ENCODE measurements at regions not wholly inside any gene's neighbourhood (a gene's known extent, or its start where the extent isn't known, plus 50 kb on each side); places are given as distances from the start of the nearest gene placed in this dataset.
"Not testable (repeated sequence)": the region's sequence is repeated elsewhere in the genome, so short reads cannot be mapped to it uniquely, and the experiment has no call there.

DNA sequence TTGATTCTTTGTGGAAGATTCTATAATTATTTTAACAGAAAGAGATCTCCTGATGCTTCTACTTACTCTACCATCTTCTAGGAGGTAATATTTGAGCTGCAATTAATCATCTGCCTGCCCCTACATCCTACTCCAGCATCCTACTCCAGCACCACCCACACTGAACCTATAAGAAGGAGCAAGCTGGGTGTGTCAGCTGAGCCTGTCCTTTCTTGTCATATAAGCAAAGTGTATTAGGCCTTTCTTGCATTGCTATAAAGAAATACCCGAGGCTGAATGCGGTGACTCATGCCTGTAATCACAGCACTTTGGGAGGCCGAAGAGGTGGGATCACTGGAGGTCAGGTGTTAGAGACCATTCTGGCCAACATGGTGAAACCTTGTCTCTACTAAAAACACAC lies 84.2 kb upstream of the ARG1 start:
- Histone ChIP-seq H3K9me3 (no peaks in the 10 kb centered on the region), H3K4me1 (no peaks in the 10 kb centered on the region), H3K27ac (no peak overlapping the region), H3K27me3 (no peaks in the 10 kb centered on the region), H3K4me3 (no peak overlapping the region), H3K36me3 (no peaks in the 10 kb centered on the region)
- DNase-seq = no peak
- intact Hi-C loops (cut with DNase I; ENCODE audit: low total_unique reads) = no loop called here
- TF ChIP-seq POLR2A (IDR thresholded peaks at IDR 0.05) = no peak
- TF ChIP-seq, protein P1, sequence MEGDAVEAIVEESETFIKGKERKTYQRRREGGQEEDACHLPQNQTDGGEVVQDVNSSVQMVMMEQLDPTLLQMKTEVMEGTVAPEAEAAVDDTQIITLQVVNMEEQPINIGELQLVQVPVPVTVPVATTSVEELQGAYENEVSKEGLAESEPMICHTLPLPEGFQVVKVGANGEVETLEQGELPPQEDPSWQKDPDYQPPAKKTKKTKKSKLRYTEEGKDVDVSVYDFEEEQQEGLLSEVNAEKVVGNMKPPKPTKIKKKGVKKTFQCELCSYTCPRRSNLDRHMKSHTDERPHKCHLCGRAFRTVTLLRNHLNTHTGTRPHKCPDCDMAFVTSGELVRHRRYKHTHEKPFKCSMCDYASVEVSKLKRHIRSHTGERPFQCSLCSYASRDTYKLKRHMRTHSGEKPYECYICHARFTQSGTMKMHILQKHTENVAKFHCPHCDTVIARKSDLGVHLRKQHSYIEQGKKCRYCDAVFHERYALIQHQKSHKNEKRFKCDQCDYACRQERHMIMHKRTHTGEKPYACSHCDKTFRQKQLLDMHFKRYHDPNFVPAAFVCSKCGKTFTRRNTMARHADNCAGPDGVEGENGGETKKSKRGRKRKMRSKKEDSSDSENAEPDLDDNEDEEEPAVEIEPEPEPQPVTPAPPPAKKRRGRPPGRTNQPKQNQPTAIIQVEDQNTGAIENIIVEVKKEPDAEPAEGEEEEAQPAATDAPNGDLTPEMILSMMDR (IDR thresholded peaks at IDR 0.05) = no peak

- intact Hi-C loops (cut with DNase I; ENCODE audit: low total_unique reads) = no loop called here
- TF ChIP-seq, protein P1 (IDR thresholded peaks at IDR 0.05) = no peak
- no peak for TF ChIP-seq POLR2A (IDR thresholded peaks at IDR 0.05)
- DNase-seq = no peak
- H3K27ac ChIP-seq = no peak overlapping the region
- no peaks in the 10 kb centered on the region for H3K27me3 ChIP-seq
- H3K4me1 ChIP-seq = no peaks in the 10 kb centered on the region
- no peaks in the 10 kb centered on the region for H3K36me3 ChIP-seq
- no peaks in the 10 kb centered on the region for H3K9me3 ChIP-seq
- H3K4me3 ChIP-seq = no peak overlapping the region
Measured at GRCh38 chr6:131490441-131490840, 82.6 kb upstream of the ARG1 start.

- no peak for DNase-seq
- intact Hi-C loops (cut with DNase I; ENCODE audit: low total_unique reads) = no loop called here
- Histone ChIP-seq H3K4me3 (no peak overlapping the region), H3K9me3 (no peaks in the 10 kb centered on the region), H3K27ac (no peak overlapping the region), H3K4me1 (no peaks in the 10 kb centered on the region), H3K27me3 (no peaks in the 10 kb centered on the region), H3K36me3 (no peaks in the 10 kb centered on the region)
- TF ChIP-seq POLR2A (IDR thresholded peaks at IDR 0.05) = no peak
- TF ChIP-seq, protein P1 (IDR thresholded peaks at IDR 0.05) = no peak
Measured at GRCh38 chr6:131492932-131493573, 80.0 kb upstream of the ARG1 start.

DNA sequence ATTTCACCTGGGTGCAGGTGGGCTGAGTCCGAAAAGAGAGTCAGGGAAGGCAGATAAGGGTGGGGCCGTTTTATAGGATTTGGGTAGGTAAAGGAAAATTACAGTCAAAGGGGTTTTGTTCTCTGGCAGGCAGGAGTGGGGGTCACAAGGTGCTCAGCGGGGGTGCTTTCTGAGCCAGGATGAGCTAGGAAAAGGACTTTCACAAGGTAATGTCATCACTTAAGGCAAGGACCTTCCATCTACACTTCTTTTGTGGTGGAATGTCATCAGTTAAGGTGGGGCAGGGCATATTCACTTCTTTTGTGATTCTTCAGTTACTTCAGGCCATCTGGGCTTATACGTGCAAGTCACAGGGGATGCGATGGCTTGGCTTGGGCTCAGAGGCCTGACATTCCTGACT lies 68.6 kb upstream of the ARG1 start:
- H3K4me3 ChIP-seq; H3K27ac ChIP-seq; H3K27me3 ChIP-seq; H3K9me3 ChIP-seq; intact Hi-C loops (cut with DNase I; ENCODE audit: low total_unique reads); H3K4me1 ChIP-seq; H3K36me3 ChIP-seq; DNase-seq: not testable (repeated sequence)

GRCh38 chr6:131510094-131510493 lies 62.9 kb upstream of the ARG1 start:
- intact Hi-C loops (cut with DNase I; ENCODE audit: low total_unique reads) = no loop called here
- no peak overlapping the region for H3K4me3 ChIP-seq
- no peaks in the 10 kb centered on the region for H3K9me3 ChIP-seq
- no peaks in the 10 kb centered on the region for H3K27me3 ChIP-seq
- H3K27ac ChIP-seq = no peak overlapping the region
- no peak for DNase-seq
- no peaks in the 10 kb centered on the region for H3K36me3 ChIP-seq
- no peaks in the 10 kb centered on the region for H3K4me1 ChIP-seq
- TF ChIP-seq, protein P1 (IDR thresholded peaks at IDR 0.05) = no peak
- no peak for TF ChIP-seq POLR2A (IDR thresholded peaks at IDR 0.05)

GRCh38 chr6:131510591-131510990 lies 62.4 kb upstream of the ARG1 start:
- intact Hi-C loops (cut with DNase I; ENCODE audit: low total_unique reads) = no loop called here
- H3K27ac ChIP-seq = no peak overlapping the region
- H3K9me3 ChIP-seq = no peaks in the 10 kb centered on the region

More at GRCh38 chr6:131510591-131510990, 62.4 kb upstream of the ARG1 start:
- Histone ChIP-seq H3K4me1 (no peaks in the 10 kb centered on the region), H3K27me3 (no peaks in the 10 kb centered on the region), H3K4me3 (no peak overlapping the region), H3K36me3 (no peaks in the 10 kb centered on the region)
- no peak for TF ChIP-seq POLR2A (IDR thresholded peaks at IDR 0.05)
- TF ChIP-seq, protein P1 (IDR thresholded peaks at IDR 0.05) = no peak
- no peak for DNase-seq

Data from uterus (tissue), 3 donors.